HG02840 (cell line): ENCODE measurements at regions not wholly inside any gene's neighbourhood (a gene's known extent, or its start where the extent isn't known, plus 50 kb on each side); places are given as distances from the start of the nearest gene placed in this dataset.

Source experiments
- ATAC-seq: cut with Tn5 transposase; IDR thresholded peaks from one replicate; pipeline ENCODE4 v1.9.1; 2021; ENCODE audit warnings: mild to moderate bottlenecking, moderate library complexity, moderate number of reproducible peaks; ENCODE audit not compliant: unreplicated experiment, low FRiP score

GRCh38 chr18:78159397-78159796 lies 820.2 kb upstream of the SALL3 start:
- ATAC-seq = no peak

- ATAC-seq = no peak
Measured at GRCh38 chr18:78160961-78161656, 818.5 kb upstream of the SALL3 start.

GRCh38 chr18:78165525-78165924 lies 814.1 kb upstream of the SALL3 start:
- no peak for ATAC-seq

- no peak for ATAC-seq
Measured at GRCh38 chr18:78168526-78168925, 811.1 kb upstream of the SALL3 start.

- no peak for ATAC-seq
Measured at GRCh38 chr18:78169174-78169864, 810.3 kb upstream of the SALL3 start.

- ATAC-seq = no peak
Measured at GRCh38 chr18:78171954-78172353, 807.7 kb upstream of the SALL3 start.

GRCh38 chr18:78174737-78175136 lies 804.9 kb upstream of the SALL3 start:
- no peak for ATAC-seq

GRCh38 chr18:78178812-78179211 lies 800.8 kb upstream of the SALL3 start:
- no peak for ATAC-seq

- ATAC-seq = no peak
Measured at GRCh38 chr18:78180741-78181140, 798.9 kb upstream of the SALL3 start.

- ATAC-seq = no peak
Measured at GRCh38 chr18:78183815-78184214, 795.8 kb upstream of the SALL3 start.

GRCh38 chr18:78191276-78191675 lies 788.3 kb upstream of the SALL3 start:
- ATAC-seq = no peak

- ATAC-seq = no peak
Measured at GRCh38 chr18:78192054-78192453, 787.6 kb upstream of the SALL3 start.

- no peak for ATAC-seq
Measured at GRCh38 chr18:78196280-78196679, 783.3 kb upstream of the SALL3 start.

- ATAC-seq = no peak
Measured at GRCh38 chr18:78199002-78199401, 780.6 kb upstream of the SALL3 start.

- no peak for ATAC-seq
Measured at GRCh38 chr18:78199611-78200010, 780.0 kb upstream of the SALL3 start.

- ATAC-seq = no peak
Measured at GRCh38 chr18:78207942-78208341, 771.7 kb upstream of the SALL3 start.

- no peak for ATAC-seq
Measured at GRCh38 chr18:78208461-78208860, 771.2 kb upstream of the SALL3 start.

- ATAC-seq = no peak
Measured at GRCh38 chr18:78213361-78213994, 766.1 kb upstream of the SALL3 start.

- no peak for ATAC-seq
Measured at GRCh38 chr18:78221496-78221895, 758.1 kb upstream of the SALL3 start.

GRCh38 chr18:78228974-78229373 lies 750.6 kb upstream of the SALL3 start:
- ATAC-seq = no peak

GRCh38 chr18:78230911-78231310 lies 748.7 kb upstream of the SALL3 start:
- ATAC-seq = no peak

- ATAC-seq = no peak
Measured at GRCh38 chr18:78232196-78232595, 747.4 kb upstream of the SALL3 start.
